ENCODE measurements at regions not wholly inside any gene's neighbourhood (a gene's known extent, or its start where the extent isn't known, plus 50 kb on each side); places are given as distances from the start of the nearest gene placed in this dataset.

- TF ChIP-seq CTCF (IDR thresholded peaks at IDR 0.05; ENCODE audit: unreplicated experiment): no peak
- Mint-ChIP-seq H3K36me3 (ENCODE audit: low read depth, unreplicated experiment) (peaks cover 23% of the 10 kb centered on the region), H3K27ac (ENCODE audit: unreplicated experiment) (peak overlapping the region; percentile 77), H3K27me3 (ENCODE audit: unreplicated experiment) (peaks cover 21% of the 10 kb centered on the region), H3K9me3 (ENCODE audit: unreplicated experiment) (no peaks in the 10 kb centered on the region), H3K4me3 (ENCODE audit: unreplicated experiment) (no peak overlapping the region), H3K4me1 (ENCODE audit: unreplicated experiment) (peaks cover 53% of the 10 kb centered on the region)
- no peak for DNase-seq (ENCODE audit: low spot score)
Measured at GRCh38 chr17:77404812-77405581, 264.2 kb downstream of the SEC14L1 start.

- peaks cover 42% of the 10 kb centered on the region for H3K4me1 Mint-ChIP-seq (ENCODE audit: unreplicated experiment)
- peaks cover 18% of the 10 kb centered on the region for H3K27me3 Mint-ChIP-seq (ENCODE audit: unreplicated experiment)
- H3K36me3 Mint-ChIP-seq (ENCODE audit: low read depth, unreplicated experiment): peaks cover 23% of the 10 kb centered on the region
- H3K27ac Mint-ChIP-seq (ENCODE audit: unreplicated experiment): peak overlapping the region; percentile 79
- no peak for DNase-seq (ENCODE audit: low spot score)
- peak overlapping the region; percentile 49 for H3K4me3 Mint-ChIP-seq (ENCODE audit: unreplicated experiment)
- H3K9me3 Mint-ChIP-seq (ENCODE audit: unreplicated experiment): no peaks in the 10 kb centered on the region
- TF ChIP-seq CTCF (IDR thresholded peaks at IDR 0.05; ENCODE audit: unreplicated experiment): no peak
Measured at GRCh38 chr17:77405867-77406732, 265.3 kb downstream of the SEC14L1 start.

DNA sequence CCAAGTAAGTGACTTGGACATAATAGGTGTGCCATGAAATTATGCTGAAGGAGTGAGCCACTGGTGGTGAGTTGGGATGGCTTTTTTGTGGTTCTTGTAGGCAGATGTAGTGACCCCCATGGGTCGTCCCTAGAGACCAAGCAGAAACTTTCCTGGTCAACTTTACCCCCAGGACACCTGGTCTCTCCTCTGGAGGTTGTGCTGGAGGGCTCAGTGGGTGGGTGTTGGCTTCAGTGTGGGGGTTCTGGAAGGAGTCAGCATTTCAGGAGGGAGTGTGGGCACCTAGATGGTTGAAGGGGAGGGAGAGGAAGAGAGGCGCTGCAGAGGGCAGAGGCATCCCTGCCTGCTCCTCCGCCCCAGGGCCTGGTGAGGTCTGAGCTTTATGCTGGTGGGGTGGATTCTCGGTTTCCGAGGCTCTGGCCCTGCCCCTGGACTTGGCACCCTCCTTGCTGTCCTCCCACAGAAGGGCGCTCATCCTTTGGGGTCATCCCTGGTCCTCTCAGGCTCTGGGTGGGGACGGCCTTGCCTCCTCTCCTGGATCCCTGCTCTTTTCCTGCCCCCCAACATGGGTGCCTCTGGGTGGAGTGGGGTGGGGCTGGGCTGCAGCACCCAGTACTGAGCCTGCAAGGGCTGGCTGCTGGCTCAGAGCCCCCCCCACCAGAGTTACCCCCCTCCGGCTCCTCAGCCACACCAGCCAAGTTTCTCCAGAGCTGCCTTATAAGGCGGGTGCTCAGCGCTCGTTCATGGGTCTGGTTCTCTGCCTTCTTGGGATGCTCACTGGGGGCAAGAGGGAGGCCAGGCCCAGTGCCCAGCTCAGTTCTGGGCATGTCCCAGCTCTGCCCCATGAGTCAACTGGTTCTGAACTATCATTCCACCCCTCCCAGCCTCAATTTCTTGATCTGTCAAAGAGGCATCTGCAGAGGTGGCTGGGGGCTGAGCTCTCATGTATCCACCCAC, 266.8 kb downstream of the SEC14L1 start:
- no peak for TF ChIP-seq CTCF (IDR thresholded peaks at IDR 0.05; ENCODE audit: unreplicated experiment)
- Mint-ChIP-seq H3K9me3 (ENCODE audit: unreplicated experiment) (no peaks in the 10 kb centered on the region), H3K4me1 (ENCODE audit: unreplicated experiment) (peaks cover 38% of the 10 kb centered on the region), H3K27ac (ENCODE audit: unreplicated experiment) (no peak overlapping the region), H3K36me3 (ENCODE audit: low read depth, unreplicated experiment) (peaks cover 18% of the 10 kb centered on the region), H3K4me3 (ENCODE audit: unreplicated experiment) (no peak overlapping the region), H3K27me3 (ENCODE audit: unreplicated experiment) (peaks cover 21% of the 10 kb centered on the region)
- no peak for DNase-seq (ENCODE audit: low spot score)

GRCh38 chr17:77408284-77408683, 267.5 kb downstream of the SEC14L1 start:
- H3K9me3 Mint-ChIP-seq (ENCODE audit: unreplicated experiment): no peaks in the 10 kb centered on the region
- peaks cover 39% of the 10 kb centered on the region for H3K4me1 Mint-ChIP-seq (ENCODE audit: unreplicated experiment)
- no peak for TF ChIP-seq CTCF (IDR thresholded peaks at IDR 0.05; ENCODE audit: unreplicated experiment)
- no peak overlapping the region for H3K27ac Mint-ChIP-seq (ENCODE audit: unreplicated experiment)
- H3K4me3 Mint-ChIP-seq (ENCODE audit: unreplicated experiment): no peak overlapping the region
- H3K27me3 Mint-ChIP-seq (ENCODE audit: unreplicated experiment): peaks cover 18% of the 10 kb centered on the region
- peaks cover 19% of the 10 kb centered on the region for H3K36me3 Mint-ChIP-seq (ENCODE audit: low read depth, unreplicated experiment)
- DNase-seq (ENCODE audit: low spot score): no peak
